NCI-H2196 (cell line): ENCODE measurements at regions not wholly inside any gene's neighbourhood (a gene's known extent, or its start where the extent isn't known, plus 50 kb on each side); places are given as distances from the start of the nearest gene placed in this dataset.
"Not testable (repeated sequence)": the region's sequence is repeated elsewhere in the genome, so short reads cannot be mapped to it uniquely, and the experiment has no call there.

ENCODE experiments used
- DNase-seq: peaks from one replicate; lab custom pipeline; 2025; ENCODE audit not compliant: unreplicated experiment; lab: John Stamatoyannopoulos, UW

DNA sequence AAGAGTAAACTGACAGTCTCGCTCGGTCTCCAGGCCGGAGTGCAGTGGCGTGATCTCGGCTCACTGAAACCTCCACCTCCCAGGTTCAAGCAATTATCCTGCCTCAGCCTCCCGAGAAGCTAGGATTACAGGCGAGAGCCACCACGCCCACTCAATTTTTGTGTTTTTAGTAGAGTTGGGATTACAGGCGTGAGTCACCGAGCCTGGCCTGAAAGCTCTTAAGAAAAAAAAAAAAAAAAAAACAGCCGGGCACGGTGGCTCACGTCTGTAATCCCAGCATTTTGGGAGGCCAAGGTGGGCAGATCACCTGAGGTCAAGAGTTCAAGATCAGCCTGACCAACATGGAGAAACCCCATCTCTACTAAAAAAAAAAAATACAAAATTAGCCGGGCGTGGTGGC is 55.3 kb upstream of the THOC2 start:
- not testable (repeated sequence) for DNase-seq

DNA sequence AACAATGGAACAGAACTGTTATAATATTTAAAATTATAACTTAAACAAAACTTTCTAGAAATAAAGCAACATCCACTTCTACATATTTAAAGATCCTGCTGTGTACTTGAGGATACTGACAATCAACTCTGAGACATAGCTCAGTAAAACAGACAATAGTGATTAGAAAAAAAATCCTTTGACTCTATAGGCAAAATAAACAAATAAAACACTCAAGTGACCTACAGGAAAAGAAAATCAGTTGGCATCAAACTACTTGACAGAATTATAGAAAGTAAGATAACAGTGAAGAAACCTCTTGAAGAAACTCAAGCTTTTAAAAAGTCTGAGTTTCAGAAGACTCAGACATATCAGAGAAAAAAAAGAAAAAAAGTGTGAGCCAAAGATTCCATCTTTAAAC is 55.9 kb upstream of the THOC2 start:
- DNase-seq: no peak

DNA sequence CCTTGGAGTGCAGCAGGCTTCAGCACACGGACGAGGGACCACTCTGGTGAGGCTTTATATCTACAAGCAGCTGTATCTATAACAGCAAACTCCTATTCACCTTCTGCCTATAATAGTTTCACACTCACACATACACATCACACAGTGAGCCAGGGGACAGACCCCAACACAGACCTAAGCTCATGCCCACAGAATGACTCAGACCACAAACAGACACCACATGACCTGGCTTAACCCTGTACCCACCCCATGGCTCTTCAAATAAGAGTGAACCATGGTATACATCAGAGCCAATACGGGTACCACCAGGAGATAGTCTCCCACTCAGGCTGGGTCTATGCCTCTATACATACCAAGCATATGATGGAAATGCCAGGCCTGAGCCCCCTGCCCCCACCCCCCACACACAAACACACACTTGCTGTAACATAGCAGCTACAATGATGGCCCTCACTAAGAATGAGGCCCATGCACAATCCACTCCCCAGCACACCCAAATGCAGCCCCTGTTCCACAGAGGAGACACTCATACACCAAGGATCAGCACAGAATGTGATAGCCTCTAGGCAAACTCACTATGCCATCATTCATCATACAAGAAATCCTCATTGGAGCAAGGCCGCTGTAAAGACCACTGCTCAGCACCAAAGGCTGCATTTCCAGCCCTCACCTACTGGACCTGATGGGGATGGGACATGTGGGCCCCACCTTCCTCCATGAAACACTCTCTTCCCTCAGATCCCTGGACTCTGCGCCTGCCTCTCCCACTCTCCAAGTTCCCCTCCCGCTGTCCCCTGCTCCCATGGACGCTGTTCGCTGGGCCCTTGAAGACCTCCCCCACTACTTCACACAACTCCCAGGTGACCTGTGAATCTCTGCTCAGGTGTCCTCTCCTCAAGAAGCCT is 62.1 kb upstream of the XIAP start:
- no peak for DNase-seq

- DNase-seq: peak; percentile 2
Measured at GRCh38 chrX:123798706-123799430, 61.0 kb upstream of the XIAP start.

- no peak for DNase-seq
Measured at GRCh38 chrX:123801901-123802300, 58.0 kb upstream of the XIAP start.

DNA sequence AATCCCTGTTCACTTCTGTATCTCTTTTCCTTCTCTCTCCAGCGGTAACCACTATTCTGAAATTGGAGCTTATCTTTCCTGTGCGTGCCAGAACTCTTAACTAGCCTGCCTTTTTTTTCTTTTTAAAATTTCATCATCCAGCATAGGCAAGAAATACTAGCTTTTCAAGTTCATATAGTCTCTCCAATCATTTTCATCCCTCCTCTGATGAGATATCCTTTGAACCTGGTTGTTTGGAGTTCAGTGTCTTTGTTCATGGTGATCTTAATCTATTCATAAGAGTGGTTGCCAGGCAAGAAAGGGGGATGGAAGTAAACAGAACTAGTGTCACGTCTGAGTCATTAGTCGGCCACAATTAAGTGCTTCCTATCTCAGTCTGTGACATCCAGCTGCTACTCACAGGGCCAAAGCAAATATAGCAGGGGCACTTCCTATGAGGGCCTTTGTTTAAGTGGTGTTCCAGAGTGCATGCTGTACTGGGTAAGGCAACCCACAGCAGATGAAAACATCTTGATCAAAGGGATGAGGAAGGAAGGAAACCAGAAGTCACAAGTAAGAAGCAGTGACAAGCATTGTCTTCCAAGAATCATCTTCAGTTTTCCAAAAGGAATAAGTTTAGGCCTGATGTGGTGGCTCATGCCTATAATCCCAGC is 56.4 kb upstream of the XIAP start:
- peak; percentile 75 for DNase-seq

- DNase-seq: not testable (repeated sequence)
Measured at GRCh38 chrX:123803984-123804365, 55.9 kb upstream of the XIAP start.

DNA sequence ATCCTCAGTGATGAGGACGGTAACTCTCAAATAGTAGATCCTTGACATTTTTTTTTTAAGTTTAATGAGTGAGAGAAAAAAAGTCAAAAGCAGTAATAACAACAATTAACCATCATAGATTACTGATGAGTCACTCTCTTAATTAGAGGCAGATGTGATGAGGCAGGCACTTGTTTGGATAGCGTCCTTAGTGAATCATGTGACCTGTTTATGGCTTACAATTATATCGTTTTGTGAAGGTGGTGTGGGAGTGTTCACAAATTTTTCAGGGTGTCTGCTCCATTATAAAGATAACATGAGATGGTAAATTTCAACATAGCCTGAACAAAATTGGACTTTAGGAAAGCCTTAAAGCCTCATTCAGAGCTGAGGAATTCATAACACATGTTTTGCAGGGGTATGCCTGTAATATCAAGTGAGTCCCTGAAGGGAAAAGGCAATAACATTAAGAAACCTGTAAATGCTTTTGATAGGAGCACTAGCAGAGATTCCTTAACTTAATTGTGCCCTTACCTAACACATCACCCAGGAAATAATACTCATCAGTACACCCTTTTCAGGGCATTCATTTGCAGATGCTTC is 51.9 kb upstream of the XIAP start:
- DNase-seq: no peak

- no peak for DNase-seq
Measured at GRCh38 chrX:123809854-123810375, 49.9 kb upstream of the XIAP start.
